Endodermal cell (in vitro differentiated cells): ENCODE measurements at regions not wholly inside any gene's neighbourhood (a gene's known extent, or its start where the extent isn't known, plus 50 kb on each side); places are given as distances from the start of the nearest gene placed in this dataset.
"Not testable (repeated sequence)": the region's sequence is repeated elsewhere in the genome, so short reads cannot be mapped to it uniquely, and the experiment has no call there.

Experiments used
- DNase-seq: peaks from one replicate; pipeline ENCODE4 v3.0.0-alpha.2; 2017
- H3K27ac ChIP-seq: 2 replicates; pipeline ENCODE4 v1.5.1; 2013; ENCODE audit warnings: mild to moderate bottlenecking, low read depth, low read length, moderate library complexity
- H3K27me3 ChIP-seq: 2 replicates; pipeline ENCODE4 v1.6.1; 2013; ENCODE audit warnings: mild to moderate bottlenecking, low read length, moderate library complexity; ENCODE audit not compliant: insufficient read depth, control insufficient read depth, poor library complexity, severe bottlenecking
- H3K36me3 ChIP-seq: 2 replicates; pipeline ENCODE4 v1.7.0; 2013; ENCODE audit warnings: mild to moderate bottlenecking, low read length, moderate library complexity; ENCODE audit not compliant: control insufficient read depth, insufficient read depth
- H3K4me1 ChIP-seq: one replicate; pipeline ENCODE4 v1.7.0; 2013; ENCODE audit warnings: low read length; ENCODE audit not compliant: control insufficient read depth, insufficient read depth
- H3K4me3 ChIP-seq: 2 replicates; pipeline ENCODE4 v1.5.1; 2013; ENCODE audit warnings: mild to moderate bottlenecking, low read length, moderate library complexity
- H3K9ac ChIP-seq: 2 replicates; pipeline ENCODE4 v1.6.1; 2013; ENCODE audit warnings: mild to moderate bottlenecking, low read length, moderate library complexity; ENCODE audit not compliant: poor library complexity, severe bottlenecking; ENCODE audit errors: extremely low read depth
- H3K9me3 ChIP-seq: 2 replicates; pipeline ENCODE4 v1.6.1; 2013; ENCODE audit warnings: mild to moderate bottlenecking, low read length, moderate library complexity; ENCODE audit not compliant: control insufficient read depth
- H3K27ac Mint-ChIP-seq: 2 replicates; pipeline ENCODE4 v1.8.0; 2020; ENCODE audit warnings: mixed read lengths
- H3K27me3 Mint-ChIP-seq: 2 replicates; pipeline ENCODE4 v1.8.0; 2021; ENCODE audit warnings: mild to moderate bottlenecking, mixed read lengths; ENCODE audit not compliant: insufficient read depth
- H3K36me3 Mint-ChIP-seq: 2 replicates; pipeline ENCODE4 v1.8.0; 2020; ENCODE audit warnings: low read depth, mixed read lengths
- H3K4me1 Mint-ChIP-seq: 2 replicates; pipeline ENCODE4 v1.8.0; 2020; ENCODE audit warnings: mixed read lengths
- H3K4me3 Mint-ChIP-seq: 2 replicates; pipeline ENCODE4 v1.8.0; 2020; ENCODE audit warnings: mild to moderate bottlenecking, moderate library complexity, mixed read lengths
- H3K9me3 Mint-ChIP-seq: 2 replicates; pipeline ENCODE4 v1.8.0; 2020; ENCODE audit warnings: mild to moderate bottlenecking, mixed read lengths
- WGBS, 2 experiments: methylation state at CpG; one replicate each; pipeline versions ENCODE4 v1.1.5 to v1.1.7; 2013; ENCODE audit warnings: missing lambda C conversion rate in 2 of 2, mixed read lengths in 1 of 2; ENCODE audit not compliant: insufficient coverage in 1 of 2, insufficient read length in 1 of 2; 5-methylcytosine and 5-hydroxymethylcytosine counted together
- TF ChIP-seq, protein P1 (sequence below): fragments of 200-600 bp; sonication (generic); conservative IDR thresholded peaks from 2 replicates; pipeline ENCODE4 v1.5.0; 2021; ENCODE audit warnings: antibody characterized with exemption, mild to moderate bottlenecking

DNA sequence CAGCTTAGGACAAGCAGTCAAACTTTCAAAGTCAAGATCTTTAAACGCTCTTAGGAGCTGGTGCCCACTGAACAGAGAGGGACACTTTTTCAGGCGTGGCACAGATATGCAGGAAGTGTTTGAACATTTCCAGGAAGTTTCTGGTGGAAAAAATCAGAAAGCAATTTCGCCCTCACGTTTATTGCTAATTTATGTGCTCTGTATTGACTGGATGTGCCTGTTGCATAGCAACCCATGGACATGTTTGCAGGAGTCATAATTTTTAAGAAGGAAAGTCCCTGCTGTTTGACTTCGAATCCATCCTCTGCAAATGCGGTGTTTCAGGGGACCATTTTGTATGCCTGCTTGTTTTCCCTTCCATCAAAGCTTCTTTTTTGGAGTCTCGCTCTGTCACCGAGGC, 239.9 kb upstream of the IRF2BP2 start:
- 95 to 97% methylated on average over 8 of the region's 8 CpGs for WGBS, 2 experiments
- Histone ChIP-seq H3K4me3 (no peak overlapping the region), H3K9ac (no peak overlapping the region), H3K27ac (no peak overlapping the region), H3K36me3 (no peaks in the 10 kb centered on the region), H3K4me1 (peaks cover 4% of the 10 kb centered on the region), H3K9me3 (no peaks in the 10 kb centered on the region), H3K27me3 (no peaks in the 10 kb centered on the region)
- no peaks in the 10 kb centered on the region for H3K9me3 Mint-ChIP-seq
- no peaks in the 10 kb centered on the region for H3K36me3 Mint-ChIP-seq
- H3K4me1 Mint-ChIP-seq = peaks cover 17% of the 10 kb centered on the region
- H3K4me3 Mint-ChIP-seq = no peak overlapping the region
- DNase-seq = no peak
- H3K27me3 Mint-ChIP-seq = no peaks in the 10 kb centered on the region
- no peak overlapping the region for H3K27ac Mint-ChIP-seq
- TF ChIP-seq, protein P1, sequence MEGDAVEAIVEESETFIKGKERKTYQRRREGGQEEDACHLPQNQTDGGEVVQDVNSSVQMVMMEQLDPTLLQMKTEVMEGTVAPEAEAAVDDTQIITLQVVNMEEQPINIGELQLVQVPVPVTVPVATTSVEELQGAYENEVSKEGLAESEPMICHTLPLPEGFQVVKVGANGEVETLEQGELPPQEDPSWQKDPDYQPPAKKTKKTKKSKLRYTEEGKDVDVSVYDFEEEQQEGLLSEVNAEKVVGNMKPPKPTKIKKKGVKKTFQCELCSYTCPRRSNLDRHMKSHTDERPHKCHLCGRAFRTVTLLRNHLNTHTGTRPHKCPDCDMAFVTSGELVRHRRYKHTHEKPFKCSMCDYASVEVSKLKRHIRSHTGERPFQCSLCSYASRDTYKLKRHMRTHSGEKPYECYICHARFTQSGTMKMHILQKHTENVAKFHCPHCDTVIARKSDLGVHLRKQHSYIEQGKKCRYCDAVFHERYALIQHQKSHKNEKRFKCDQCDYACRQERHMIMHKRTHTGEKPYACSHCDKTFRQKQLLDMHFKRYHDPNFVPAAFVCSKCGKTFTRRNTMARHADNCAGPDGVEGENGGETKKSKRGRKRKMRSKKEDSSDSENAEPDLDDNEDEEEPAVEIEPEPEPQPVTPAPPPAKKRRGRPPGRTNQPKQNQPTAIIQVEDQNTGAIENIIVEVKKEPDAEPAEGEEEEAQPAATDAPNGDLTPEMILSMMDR = no peak

DNA sequence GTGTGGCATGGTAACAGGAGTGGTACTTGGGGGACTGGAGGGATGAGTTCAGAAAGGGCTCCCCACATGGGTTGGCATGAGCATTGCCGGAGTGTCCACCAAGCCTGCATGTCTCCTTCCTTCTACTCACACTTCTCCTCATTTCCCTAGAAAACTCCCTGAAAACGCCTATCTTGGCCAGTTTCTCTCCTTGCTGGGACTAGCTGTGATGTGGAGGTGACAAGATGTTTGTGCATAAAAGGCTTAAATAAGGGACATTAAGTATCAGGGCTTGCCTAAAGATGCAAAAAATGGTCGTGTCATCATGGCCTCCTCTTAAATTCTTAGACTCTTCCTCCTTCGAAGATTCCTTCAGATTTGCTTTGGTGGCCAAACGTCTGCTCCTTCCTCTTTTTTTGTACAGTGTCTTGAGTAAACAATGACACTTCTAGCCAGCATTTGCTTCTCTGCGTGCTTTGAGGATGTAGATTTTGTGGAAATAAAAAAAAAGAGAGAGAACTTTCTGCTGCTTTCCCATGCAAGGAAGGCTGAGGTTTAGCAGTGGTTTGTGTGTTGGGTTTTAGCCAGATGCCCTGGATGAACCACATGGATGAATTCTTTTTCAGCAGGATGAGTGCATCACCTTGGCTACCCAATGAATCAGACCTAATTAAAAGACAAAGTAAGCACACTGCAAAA, 239.1 kb upstream of the IRF2BP2 start:
- Mint-ChIP-seq H3K27ac (no peak overlapping the region), H3K36me3 (no peaks in the 10 kb centered on the region), H3K4me3 (no peak overlapping the region), H3K27me3 (no peaks in the 10 kb centered on the region), H3K4me1 (peaks cover 17% of the 10 kb centered on the region), H3K9me3 (no peaks in the 10 kb centered on the region)
- peak; percentile 44 for DNase-seq
- no peaks in the 10 kb centered on the region for H3K36me3 ChIP-seq
- TF ChIP-seq, protein P1 = peak; percentile 39
- H3K4me1 ChIP-seq = peaks cover 4% of the 10 kb centered on the region
- 89 to 100% methylated on average over 3 to 6 of the region's 6 CpGs for WGBS, 2 experiments
- no peak overlapping the region for H3K4me3 ChIP-seq
- H3K9ac ChIP-seq = no peak overlapping the region
- H3K27ac ChIP-seq = no peak overlapping the region
- H3K27me3 ChIP-seq = no peaks in the 10 kb centered on the region
- H3K9me3 ChIP-seq = no peaks in the 10 kb centered on the region

DNA sequence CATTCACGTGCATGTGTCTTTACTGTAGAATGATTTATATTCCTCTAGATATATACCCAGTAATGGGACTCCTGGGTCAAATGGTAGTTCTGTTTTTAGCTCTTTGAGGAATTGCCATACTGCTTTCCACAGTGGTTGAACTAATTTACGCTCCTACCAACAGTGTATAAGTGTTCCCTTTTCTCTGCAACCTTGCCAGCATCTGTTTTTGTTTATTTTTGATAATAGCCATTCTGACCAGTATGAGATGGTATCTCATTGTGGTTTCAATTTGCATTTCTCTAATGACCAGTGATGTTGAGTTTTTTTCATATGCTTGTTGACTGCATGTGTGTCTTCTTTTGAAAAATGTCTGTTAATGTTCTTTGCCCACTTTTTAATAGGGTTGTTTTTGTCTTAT, 236.8 kb upstream of the IRF2BP2 start:
- H3K4me1 ChIP-seq, H3K36me3 ChIP-seq, H3K9me3 Mint-ChIP-seq, H3K4me3 ChIP-seq, DNase-seq, H3K9ac ChIP-seq, H3K27ac ChIP-seq, H3K36me3 Mint-ChIP-seq, H3K27me3 Mint-ChIP-seq, H3K4me3 Mint-ChIP-seq, H3K27ac Mint-ChIP-seq, H3K4me1 Mint-ChIP-seq, H3K9me3 ChIP-seq, H3K27me3 ChIP-seq: not testable (repeated sequence)
- 60 to 97% methylated on average over 1 to 2 of the region's 2 CpGs for whole genome bisulfite sequencing, 2 experiments

DNA sequence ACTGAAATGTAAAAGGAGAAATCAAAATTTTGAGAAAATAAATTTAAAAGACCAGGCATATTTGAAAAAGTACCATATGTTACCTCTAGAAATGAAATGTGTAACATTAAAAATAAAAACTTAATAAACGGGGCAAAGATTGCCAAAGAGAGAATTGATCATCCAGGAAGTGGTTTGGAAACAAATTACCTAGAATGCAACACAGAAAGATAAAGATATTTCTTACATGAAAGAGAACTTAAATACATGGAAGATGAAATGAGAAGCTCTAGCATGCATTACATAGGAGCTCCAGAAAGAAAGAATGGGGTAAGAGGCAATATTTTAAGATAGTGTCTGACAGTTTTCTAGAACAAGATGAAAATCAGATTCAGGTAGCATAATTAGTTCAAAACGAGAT, 235.9 kb upstream of the IRF2BP2 start:
- H3K9ac ChIP-seq = no peak overlapping the region
- no peak overlapping the region for H3K27ac Mint-ChIP-seq
- TF ChIP-seq, protein P1 = no peak
- H3K9me3 Mint-ChIP-seq = peaks cover 1% of the 10 kb centered on the region
- no peaks in the 10 kb centered on the region for H3K36me3 Mint-ChIP-seq
- H3K36me3 ChIP-seq = no peaks in the 10 kb centered on the region
- no peaks in the 10 kb centered on the region for H3K27me3 ChIP-seq
- H3K27ac ChIP-seq = no peak overlapping the region
- H3K4me3 ChIP-seq = no peak overlapping the region
- no peaks in the 10 kb centered on the region for H3K9me3 ChIP-seq
- no peaks in the 10 kb centered on the region for H3K27me3 Mint-ChIP-seq
- no peak for DNase-seq
- H3K4me1 Mint-ChIP-seq = no peaks in the 10 kb centered on the region
- H3K4me3 Mint-ChIP-seq = no peak overlapping the region
- WGBS, 2 experiments = 88 to 100% methylated on average over 1 to 2 of the region's 2 CpGs
- H3K4me1 ChIP-seq = no peaks in the 10 kb centered on the region
